ENCODE measurements at regions not wholly inside any gene's neighbourhood (a gene's known extent, or its start where the extent isn't known, plus 50 kb on each side); places are given as distances from the start of the nearest gene placed in this dataset.
"Not testable (repeated sequence)": the region's sequence is repeated elsewhere in the genome, so short reads cannot be mapped to it uniquely, and the experiment has no call there.

- H3K27me3 ChIP-seq (ENCODE audit: insufficient read depth in 3 of 3, low read length in 2 of 3): no peaks in the 10 kb centered on the region
- intact Hi-C loops (cut with DNase I): no loop called here
- no peak for TF ChIP-seq CTCF (IDR thresholded peaks at IDR 0.05)
- DNase-seq (no peak), ATAC-seq (no peak)
- no peaks in the 10 kb centered on the region for H3K36me3 ChIP-seq (ENCODE audit: insufficient read depth in 1 of 2, low read depth in 1 of 2)
- no peak overlapping the region for H3K27ac ChIP-seq
- no peaks in the 10 kb centered on the region for H3K9me3 ChIP-seq
- no peaks in the 10 kb centered on the region for H3K4me1 ChIP-seq
- no peak overlapping the region for H3K4me3 ChIP-seq
- 65 to 73% (median 67%) methylated on average over 3 of the region's 3 CpGs for WGBS, 3 donors
Measured at GRCh38 chr14:46574221-46574977, 77.2 kb downstream of the RPL10L start.

GRCh38 chr14:46573498-46573897, 78.1 kb downstream of the RPL10L start:
- intact Hi-C loops (cut with DNase I): no loop called here
- Histone ChIP-seq H3K27ac (no peak overlapping the region), H3K4me3 (no peak overlapping the region), H3K36me3 (ENCODE audit: insufficient read depth in 1 of 2, low read depth in 1 of 2) (no peaks in the 10 kb centered on the region), H3K27me3 (ENCODE audit: insufficient read depth in 3 of 3, low read length in 2 of 3) (no peaks in the 10 kb centered on the region), H3K9me3 (peaks cover 5% of the 10 kb centered on the region), H3K4me1 (no peaks in the 10 kb centered on the region)
- TF ChIP-seq CTCF (IDR thresholded peaks at IDR 0.05): no peak
- ATAC-seq: no peak
- DNase-seq: no peak

GRCh38 chr14:46571970-46572369, 79.6 kb downstream of the RPL10L start:
- Histone ChIP-seq H3K4me3 (no peak overlapping the region), H3K27me3 (ENCODE audit: insufficient read depth in 3 of 3, low read length in 2 of 3) (no peaks in the 10 kb centered on the region), H3K36me3 (ENCODE audit: insufficient read depth in 1 of 2, low read depth in 1 of 2) (no peaks in the 10 kb centered on the region), H3K9me3 (peaks cover 5% of the 10 kb centered on the region), H3K4me1 (no peaks in the 10 kb centered on the region), H3K27ac (no peak overlapping the region)
- ATAC-seq (no peak), DNase-seq (no peak)
- 50 to 66% (median 63%) methylated on average over 2 of the region's 2 CpGs for WGBS, 3 donors
- no peak for TF ChIP-seq CTCF (IDR thresholded peaks at IDR 0.05)
- intact Hi-C loops (cut with DNase I): no loop called here

GRCh38 chr14:46568161-46568560, 83.4 kb downstream of the RPL10L start:
- H3K4me3 ChIP-seq; ATAC-seq; H3K27ac ChIP-seq; DNase-seq; H3K9me3 ChIP-seq; H3K36me3 ChIP-seq (ENCODE audit: insufficient read depth in 1 of 2, low read depth in 1 of 2); H3K4me1 ChIP-seq; intact Hi-C loops (cut with DNase I); H3K27me3 ChIP-seq (ENCODE audit: insufficient read depth in 3 of 3, low read length in 2 of 3): not testable (repeated sequence)
- 84 to 97% (median 89%) methylated on average over 1 of the region's 1 CpG for WGBS, 3 donors

- DNase-seq: no peak
Measured at GRCh38 chr14:46550836-46551235, 100.7 kb downstream of the RPL10L start.

More at GRCh38 chr14:46550836-46551235, 100.7 kb downstream of the RPL10L start:
- H3K4me1 ChIP-seq: no peaks in the 10 kb centered on the region
- intact Hi-C loops (cut with DNase I): no loop called here
- WGBS, 3 donors: 75 to 81% (median 77%) methylated on average over 9 of the region's 9 CpGs
- H3K27me3 ChIP-seq (ENCODE audit: insufficient read depth in 3 of 3, low read length in 2 of 3): no peaks in the 10 kb centered on the region
- no peak for TF ChIP-seq CTCF (IDR thresholded peaks at IDR 0.05)
- no peak overlapping the region for H3K27ac ChIP-seq
- no peak overlapping the region for H3K4me3 ChIP-seq
- no peak for ATAC-seq
- peaks cover 4% of the 10 kb centered on the region for H3K9me3 ChIP-seq
- H3K36me3 ChIP-seq (ENCODE audit: insufficient read depth in 1 of 2, low read depth in 1 of 2): no peaks in the 10 kb centered on the region
